MV-4-11 (cell line): ENCODE measurements at regions not wholly inside any gene's neighbourhood (a gene's known extent, or its start where the extent isn't known, plus 50 kb on each side); places are given as distances from the start of the nearest gene placed in this dataset.

Experiments
- DNase-seq: peaks from one replicate; lab custom pipeline; 2025; lab: John Stamatoyannopoulos, UW

- DNase-seq = no peak
Measured at GRCh38 chr5:174596429-174596828, 128.0 kb upstream of the MSX2 start.

- peak; percentile 3 for DNase-seq
Measured at GRCh38 chr5:174599992-174600391, 124.4 kb upstream of the MSX2 start.

GRCh38 chr5:174601946-174602345, 122.4 kb upstream of the MSX2 start:
- no peak for DNase-seq

- no peak for DNase-seq
Measured at GRCh38 chr5:174606153-174606552, 118.2 kb upstream of the MSX2 start.

- DNase-seq = no peak
Measured at GRCh38 chr5:174606646-174607045, 117.7 kb upstream of the MSX2 start.

- no peak for DNase-seq
Measured at GRCh38 chr5:174607205-174607604, 117.2 kb upstream of the MSX2 start.

- DNase-seq = no peak
Measured at GRCh38 chr5:174607916-174608315, 116.5 kb upstream of the MSX2 start.

- DNase-seq = peak; percentile 94
Measured at GRCh38 chr5:174608631-174609097, 115.7 kb upstream of the MSX2 start.

GRCh38 chr5:174609116-174609515, 115.3 kb upstream of the MSX2 start:
- no peak for DNase-seq

- DNase-seq = no peak
Measured at GRCh38 chr5:174610968-174611367, 113.4 kb upstream of the MSX2 start.

GRCh38 chr5:174612686-174613085, 111.7 kb upstream of the MSX2 start:
- DNase-seq = no peak

- no peak for DNase-seq
Measured at GRCh38 chr5:174614500-174615135, 109.8 kb upstream of the MSX2 start.

- no peak for DNase-seq
Measured at GRCh38 chr5:174616036-174616435, 108.3 kb upstream of the MSX2 start.

- DNase-seq = no peak
Measured at GRCh38 chr5:174617285-174617684, 107.1 kb upstream of the MSX2 start.

- DNase-seq = no peak
Measured at GRCh38 chr5:174617910-174618309, 106.5 kb upstream of the MSX2 start.

- no peak for DNase-seq
Measured at GRCh38 chr5:174618589-174618988, 105.8 kb upstream of the MSX2 start.

GRCh38 chr5:174622067-174622466, 102.3 kb upstream of the MSX2 start:
- no peak for DNase-seq

GRCh38 chr5:174623018-174623417, 101.4 kb upstream of the MSX2 start:
- no peak for DNase-seq

GRCh38 chr5:174623433-174624019, 100.9 kb upstream of the MSX2 start:
- DNase-seq = no peak

GRCh38 chr5:174624733-174625522, 99.5 kb upstream of the MSX2 start:
- peak; percentile 75 for DNase-seq

- DNase-seq = no peak
Measured at GRCh38 chr5:174625591-174626350, 98.6 kb upstream of the MSX2 start.

GRCh38 chr5:174626369-174626920, 97.9 kb upstream of the MSX2 start:
- DNase-seq = no peak
